Loucy (cell line): ENCODE measurements at regions not wholly inside any gene's neighbourhood (a gene's known extent, or its start where the extent isn't known, plus 50 kb on each side); places are given as distances from the start of the nearest gene placed in this dataset.

ENCODE experiments used
- CTCF ChIP-seq: fragments of 200-600 bp; sonication (generic); conservative IDR thresholded peaks from 2 replicates; pipeline ENCODE4 v1.5.1; 2014; ENCODE audit warnings: mild to moderate bottlenecking, antibody characterized with exemption, low read length
- EZH2phosphoT487 ChIP-seq: fragments of 200-600 bp; IDR thresholded peaks from 2 replicates; pipeline ENCODE4 v1.6.1; 2018; ENCODE audit warnings: antibody characterized with exemption, mild to moderate bottlenecking, moderate library complexity, borderline replicate concordance

GRCh38 chr1:184161071-184161698, 109.7 kb downstream of the TSEN15 start:
- TF ChIP-seq CTCF (no peak), EZH2phosphoT487 (no peak)
